SK-N-SH (cell line): ENCODE measurements at regions not wholly inside any gene's neighbourhood (a gene's known extent, or its start where the extent isn't known, plus 50 kb on each side); places are given as distances from the start of the nearest gene placed in this dataset.

Source experiments
- CTCF ChIA-PET: fragments of 300-600, 350-600 bp; formaldehyde crosslinking; extraction: SDS; loops from one replicate; lab custom pipeline; 2021; lab: Yijun Ruan, JAX
- POLR2A ChIA-PET: fragments of 350-600 bp; sonication (Branson Sonifier 250); formaldehyde crosslinking; extraction: SDS; loops from one replicate; lab custom pipeline; 2020; ENCODE audit warnings: antibody characterized with exemption, inconsistent platforms; lab: Yijun Ruan, JAX
- DNase-seq: peaks from one replicate; pipeline ENCODE4 v3.0.0; 2012
- H2AFZ ChIP-seq: fragments of 200-600 bp; sonication (generic); 2 replicates; pipeline ENCODE4 v1.8.1; 2016; ENCODE audit warnings: antibody characterized with exemption, mild to moderate bottlenecking, low read depth
- H3F3A ChIP-seq: fragments of 200-600 bp; sonication (generic); replicated peaks from 2 replicates; pipeline ENCODE3; 2016; ENCODE audit warnings: antibody characterized with exemption, mild to moderate bottlenecking; ENCODE audit not compliant: insufficient read depth
- H3K27ac ChIP-seq, 2 experiments: fragments of 200-500 bp in 1 of 2; fragments of 200-600 bp in 1 of 2; sonication (Bioruptor generic) in 1 of 2; sonication (generic), shearing (Covaris generic) in 1 of 2; 2 replicates each; pipeline versions ENCODE4 v1.5.1 to v1.6.1; 2014 to 2016; ENCODE audit warnings: low read depth in 2 of 2, inconsistent platforms in 1 of 2, low read length in 1 of 2, mild to moderate bottlenecking in 1 of 2, mixed read lengths in 1 of 2
- H3K27me3 ChIP-seq: fragments of 200-600 bp; sonication (generic), shearing (Covaris generic); 2 replicates; pipeline ENCODE4 v1.6.1; 2016; ENCODE audit warnings: mixed run types; ENCODE audit not compliant: insufficient read depth
- H3K36me3 ChIP-seq, 2 experiments: fragments of 200-500 bp in 1 of 2; fragments of 200-600 bp in 1 of 2; sonication (Bioruptor generic) in 1 of 2; sonication (generic) in 1 of 2; replicated peaks in 1 of 2; 2 replicates each; pipeline versions ENCODE3 to v1.5.1; 2014 to 2016; ENCODE audit warnings: low read length in 1 of 2, mild to moderate bottlenecking in 1 of 2; ENCODE audit not compliant: insufficient read depth in 2 of 2, control insufficient read depth in 1 of 2
- H3K4me1 ChIP-seq, 2 experiments: fragments of 200-500 bp in 1 of 2; fragments of 200-600 bp in 1 of 2; sonication (Bioruptor generic) in 1 of 2; sonication (generic), shearing (Covaris generic) in 1 of 2; 2 replicates each; pipeline versions ENCODE4 v1.5.1 to v1.6.1; 2014 to 2016; ENCODE audit warnings: low read depth in 1 of 2, low read length in 1 of 2, mixed run types in 1 of 2; ENCODE audit not compliant: insufficient read depth in 2 of 2, control insufficient read depth in 1 of 2
- H3K4me2 ChIP-seq: fragments of 200-600 bp; sonication (generic), shearing (Covaris generic); 2 replicates; pipeline ENCODE4 v1.6.1; 2017; ENCODE audit warnings: mixed run types
- H3K4me3 ChIP-seq, 2 experiments: fragments of 200-500 bp in 1 of 2; fragments of 200-600 bp in 1 of 2; sonication (Bioruptor generic) in 1 of 2; sonication (generic), shearing (Covaris generic) in 1 of 2; 2 replicates each; pipeline versions ENCODE4 v1.5.1 to v1.8.1; 2014 to 2016; ENCODE audit warnings: low read depth in 2 of 2, inconsistent platforms in 1 of 2, low read length in 1 of 2, mild to moderate bottlenecking in 1 of 2, mixed read lengths in 1 of 2, moderate library complexity in 1 of 2
- H3K79me2 ChIP-seq: fragments of 200-600 bp; sonication (generic); 2 replicates; pipeline ENCODE4 v1.8.1; 2017; ENCODE audit warnings: mild to moderate bottlenecking; ENCODE audit not compliant: insufficient read depth
- H3K9ac ChIP-seq: fragments of 200-600 bp; sonication (generic); 2 replicates; pipeline ENCODE4 v1.6.1; 2017; ENCODE audit warnings: mixed run types
- H3K9me2 ChIP-seq: fragments of 200-600 bp; sonication (generic); 2 replicates; pipeline ENCODE4 v1.6.1; 2017; ENCODE audit warnings: mixed run types
- H3K9me3 ChIP-seq: fragments of 200-600 bp; sonication (generic); 2 replicates; pipeline ENCODE4 v1.6.1; 2017; ENCODE audit warnings: mixed run types, mild to moderate bottlenecking, moderate library complexity
- H4K20me1 ChIP-seq: fragments of 200-600 bp; sonication (generic); 2 replicates; pipeline ENCODE4 v1.6.1; 2017; ENCODE audit warnings: mild to moderate bottlenecking, mixed run types; ENCODE audit not compliant: insufficient read depth
- EP300 ChIP-seq, 2 experiments: IDR thresholded peaks; 2 replicates each; pipeline versions ENCODE4 v1.4.0 to v1.6.1; 2012; ENCODE audit warnings: borderline replicate concordance in 1 of 2, low read depth in 1 of 2, low read length in 1 of 2
- FOSL2 ChIP-seq: IDR thresholded peaks from 2 replicates; pipeline ENCODE4 v1.4.0; 2012; ENCODE audit warnings: low read depth, mild to moderate bottlenecking, moderate library complexity, borderline replicate concordance
- FOXJ3 ChIP-seq: sonication (generic); formaldehyde crosslinking; IDR thresholded peaks from 2 replicates; pipeline ENCODE4 v1.5.1; 2020; ENCODE audit warnings: mild to moderate bottlenecking, missing genetic modification reagents
- GABPA ChIP-seq: IDR thresholded peaks from 2 replicates; pipeline ENCODE4 v1.4.0; 2012; ENCODE audit warnings: low read depth, mild to moderate bottlenecking
- GATA2 ChIP-seq: sonication (generic); formaldehyde crosslinking; IDR thresholded peaks from 2 replicates; pipeline ENCODE4 v1.5.0; 2020; ENCODE audit warnings: mild to moderate bottlenecking, missing genetic modification reagents
- JUND ChIP-seq: IDR thresholded peaks from 2 replicates; pipeline ENCODE4 v1.4.0; 2012
- MEF2A ChIP-seq: IDR thresholded peaks from 2 replicates; pipeline ENCODE4 v1.4.0; 2012; ENCODE audit warnings: low read depth, borderline replicate concordance
- MXI1 ChIP-seq: IDR thresholded peaks from 2 replicates; pipeline ENCODE4 v1.6.1; 2012; ENCODE audit warnings: mild to moderate bottlenecking, low read depth, low read length, improper control_type of control experiment
- NFIC ChIP-seq: IDR thresholded peaks from 2 replicates; pipeline ENCODE4 v1.4.0; 2012; ENCODE audit warnings: borderline replicate concordance
- NRF1 ChIP-seq: IDR thresholded peaks from 2 replicates; pipeline ENCODE4 v1.6.1; 2012; ENCODE audit warnings: low read depth, mild to moderate bottlenecking, low read length
- RAD21 ChIP-seq: IDR thresholded peaks from 2 replicates; pipeline ENCODE4 v1.6.1; 2012; ENCODE audit warnings: mild to moderate bottlenecking, low read length
- RCOR1 ChIP-seq: fragments of 150-350 bp; IDR thresholded peaks from 2 replicates; pipeline ENCODE4 v1.6.1; 2017; ENCODE audit warnings: antibody characterized with exemption, low read length
- RFX5 ChIP-seq: IDR thresholded peaks from 2 replicates; pipeline ENCODE4 v1.6.1; 2012; ENCODE audit warnings: mild to moderate bottlenecking, improper control_type of control experiment, low read length
- SMC3 ChIP-seq: IDR thresholded peaks from 2 replicates; pipeline ENCODE4 v1.6.1; 2012; ENCODE audit warnings: low read depth, low read length, improper control_type of control experiment
- TCF12 ChIP-seq: IDR thresholded peaks from 2 replicates; pipeline ENCODE4 v1.4.0; 2012
- WGBS: methylation state at CpG from one replicate; pipeline ENCODE4 v1.1.6; 2017; ENCODE audit warnings: low lambda C conversion rate; 5-methylcytosine and 5-hydroxymethylcytosine counted together
- TF ChIP-seq, protein P1 (sequence below): IDR thresholded peaks from 2 replicates; pipeline ENCODE4 v1.4.0; 2012; ENCODE audit warnings: low read depth, borderline replicate concordance
- TF ChIP-seq, protein P2 (sequence below): fragments of 200-600 bp; sonication (generic); IDR thresholded peaks from 2 replicates; pipeline ENCODE4 v1.6.1; 2017; ENCODE audit warnings: antibody characterized with exemption, mild to moderate bottlenecking, moderate library complexity
- TF ChIP-seq, protein P3 (sequence below): IDR thresholded peaks from 2 replicates; pipeline ENCODE4 v1.4.0; 2012; ENCODE audit warnings: low read depth, borderline replicate concordance
- TF ChIP-seq, protein P4 (sequence below): IDR thresholded peaks from 2 replicates; pipeline ENCODE4; 2012
- TF ChIP-seq, protein P5 (sequence below): fragments of 150-350 bp; IDR thresholded peaks from 2 replicates; pipeline ENCODE4 v1.6.1; 2016; ENCODE audit warnings: mild to moderate bottlenecking, low read depth, low read length

DNA sequence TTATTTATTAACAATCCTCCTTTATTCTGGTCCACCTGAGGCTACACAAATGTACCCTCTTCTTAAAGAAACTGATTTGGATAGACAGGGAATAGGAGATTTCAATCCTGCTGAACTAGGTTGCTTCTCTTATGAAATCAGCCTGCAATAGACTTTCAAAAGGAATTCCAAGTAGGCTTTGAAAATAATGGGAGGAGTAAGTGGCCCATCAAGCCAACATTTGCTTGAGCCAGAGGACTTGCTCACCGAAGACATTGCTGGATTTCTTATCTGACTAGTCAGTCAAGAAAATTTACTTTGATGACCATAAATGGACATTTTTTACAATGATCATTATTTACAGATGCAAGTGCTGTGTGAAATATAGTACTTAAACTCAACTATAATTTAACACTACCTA, 82.8 kb upstream of the RASSF8 start:
- Histone ChIP-seq H3K4me3 (no peak overlapping the region), H3K9ac (no peak overlapping the region), H3K27ac (no peak overlapping the region), H3K9me2 (no peaks in the 10 kb centered on the region), H2AFZ (no peak overlapping the region), H4K20me1 (no peaks in the 10 kb centered on the region), H3F3A (no peaks in the 10 kb centered on the region), H3K4me1 (no peaks in the 10 kb centered on the region), H3K9me3 (no peaks in the 10 kb centered on the region), H3K27me3 (no peaks in the 10 kb centered on the region), H3K79me2 (no peaks in the 10 kb centered on the region), H3K4me2 (no peak overlapping the region), H3K36me3 (no peaks in the 10 kb centered on the region)
- no peak for DNase-seq
- ChIA-PET POLR2A (no interaction called here), CTCF (interaction anchor here (0.9 to 1.3 kb wide), 2 partner anchors 9 to 222 kb away, joined by 3 read pairs; no protein-coding TSS in a partner anchor)
- no peak for TF ChIP-seq GABPA
- no peak for TF ChIP-seq MXI1
- TF ChIP-seq, protein P1, sequence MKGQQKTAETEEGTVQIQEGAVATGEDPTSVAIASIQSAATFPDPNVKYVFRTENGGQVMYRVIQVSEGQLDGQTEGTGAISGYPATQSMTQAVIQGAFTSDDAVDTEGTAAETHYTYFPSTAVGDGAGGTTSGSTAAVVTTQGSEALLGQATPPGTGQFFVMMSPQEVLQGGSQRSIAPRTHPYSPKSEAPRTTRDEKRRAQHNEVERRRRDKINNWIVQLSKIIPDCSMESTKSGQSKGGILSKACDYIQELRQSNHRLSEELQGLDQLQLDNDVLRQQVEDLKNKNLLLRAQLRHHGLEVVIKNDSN: no peak
- no peak for TF ChIP-seq FOXJ3 (CRISPR knock-in tag)
- no peak for TF ChIP-seq GATA2 (CRISPR knock-in tag)
- TF ChIP-seq FOSL2: no peak
- TF ChIP-seq, protein P2, sequence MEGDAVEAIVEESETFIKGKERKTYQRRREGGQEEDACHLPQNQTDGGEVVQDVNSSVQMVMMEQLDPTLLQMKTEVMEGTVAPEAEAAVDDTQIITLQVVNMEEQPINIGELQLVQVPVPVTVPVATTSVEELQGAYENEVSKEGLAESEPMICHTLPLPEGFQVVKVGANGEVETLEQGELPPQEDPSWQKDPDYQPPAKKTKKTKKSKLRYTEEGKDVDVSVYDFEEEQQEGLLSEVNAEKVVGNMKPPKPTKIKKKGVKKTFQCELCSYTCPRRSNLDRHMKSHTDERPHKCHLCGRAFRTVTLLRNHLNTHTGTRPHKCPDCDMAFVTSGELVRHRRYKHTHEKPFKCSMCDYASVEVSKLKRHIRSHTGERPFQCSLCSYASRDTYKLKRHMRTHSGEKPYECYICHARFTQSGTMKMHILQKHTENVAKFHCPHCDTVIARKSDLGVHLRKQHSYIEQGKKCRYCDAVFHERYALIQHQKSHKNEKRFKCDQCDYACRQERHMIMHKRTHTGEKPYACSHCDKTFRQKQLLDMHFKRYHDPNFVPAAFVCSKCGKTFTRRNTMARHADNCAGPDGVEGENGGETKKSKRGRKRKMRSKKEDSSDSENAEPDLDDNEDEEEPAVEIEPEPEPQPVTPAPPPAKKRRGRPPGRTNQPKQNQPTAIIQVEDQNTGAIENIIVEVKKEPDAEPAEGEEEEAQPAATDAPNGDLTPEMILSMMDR: no peak
- TF ChIP-seq TCF12: no peak
- WGBS: 100% methylated on average over 1 of the region's 1 CpG

DNA sequence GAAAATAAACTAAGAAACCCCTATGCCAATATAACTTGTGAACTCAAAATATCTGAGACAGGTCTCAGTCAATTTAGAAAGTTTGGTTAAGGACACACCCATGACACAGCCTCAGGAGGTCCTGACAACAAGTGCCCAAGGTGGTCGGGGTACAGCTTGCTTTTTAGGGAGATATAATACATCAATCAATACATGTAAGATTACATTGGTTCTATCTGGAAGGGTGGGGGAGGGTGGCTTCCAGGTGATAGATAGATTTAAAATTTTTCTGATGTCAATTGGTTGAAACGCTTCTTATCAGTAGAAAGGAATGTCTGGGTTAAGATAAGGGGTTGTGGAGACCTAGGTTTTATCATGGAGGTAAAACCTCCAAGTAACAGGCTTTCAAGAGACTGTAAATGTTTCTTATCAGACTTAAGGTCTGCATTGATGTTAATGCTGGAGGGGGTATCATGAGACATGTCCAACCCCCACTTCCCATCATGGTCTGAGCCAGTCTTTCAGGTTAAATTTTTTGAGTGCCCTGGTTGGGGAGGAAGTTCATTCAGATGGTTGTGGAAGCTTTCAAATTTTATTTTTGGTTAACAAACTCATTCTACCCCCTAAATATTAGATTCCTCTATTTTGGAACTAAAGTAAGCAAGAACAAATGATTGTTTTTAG, 82.0 kb upstream of the RASSF8 start:
- Histone ChIP-seq H3K4me1 (no peaks in the 10 kb centered on the region), H3K4me2 (no peak overlapping the region), H3K9me2 (no peaks in the 10 kb centered on the region), H3K27me3 (no peaks in the 10 kb centered on the region), H3F3A (no peaks in the 10 kb centered on the region), H3K9me3 (no peaks in the 10 kb centered on the region), H3K9ac (no peak overlapping the region), H3K79me2 (no peaks in the 10 kb centered on the region), H4K20me1 (no peaks in the 10 kb centered on the region), H3K27ac (no peak overlapping the region), H2AFZ (no peak overlapping the region), H3K36me3 (no peaks in the 10 kb centered on the region), H3K4me3 (no peak overlapping the region)
- POLR2A ChIA-PET: no interaction called here
- DNase-seq: no peak
- CTCF ChIA-PET: interaction anchor here (0.9 to 1.3 kb wide), 2 partner anchors 8 to 221 kb away, joined by 3 read pairs; no protein-coding TSS in a partner anchor
- WGBS: 86% methylated on average over 2 of the region's 2 CpGs
- TF ChIP-seq NRF1 (no peak), FOXJ3 (CRISPR knock-in tag) (no peak), NFIC (no peak), RFX5 (no peak), SMC3 (no peak), MXI1 (no peak), RAD21 (no peak), RCOR1 (no peak), JUND (no peak), GATA2 (CRISPR knock-in tag) (no peak), EP300 (IDR thresholded peaks at IDR 0.05; ENCODE audit: borderline replicate concordance in 1 of 2, low read depth in 1 of 2, low read length in 1 of 2) (no peak), MEF2A (no peak)
- TF ChIP-seq, protein P1: no peak
- TF ChIP-seq, protein P3, sequence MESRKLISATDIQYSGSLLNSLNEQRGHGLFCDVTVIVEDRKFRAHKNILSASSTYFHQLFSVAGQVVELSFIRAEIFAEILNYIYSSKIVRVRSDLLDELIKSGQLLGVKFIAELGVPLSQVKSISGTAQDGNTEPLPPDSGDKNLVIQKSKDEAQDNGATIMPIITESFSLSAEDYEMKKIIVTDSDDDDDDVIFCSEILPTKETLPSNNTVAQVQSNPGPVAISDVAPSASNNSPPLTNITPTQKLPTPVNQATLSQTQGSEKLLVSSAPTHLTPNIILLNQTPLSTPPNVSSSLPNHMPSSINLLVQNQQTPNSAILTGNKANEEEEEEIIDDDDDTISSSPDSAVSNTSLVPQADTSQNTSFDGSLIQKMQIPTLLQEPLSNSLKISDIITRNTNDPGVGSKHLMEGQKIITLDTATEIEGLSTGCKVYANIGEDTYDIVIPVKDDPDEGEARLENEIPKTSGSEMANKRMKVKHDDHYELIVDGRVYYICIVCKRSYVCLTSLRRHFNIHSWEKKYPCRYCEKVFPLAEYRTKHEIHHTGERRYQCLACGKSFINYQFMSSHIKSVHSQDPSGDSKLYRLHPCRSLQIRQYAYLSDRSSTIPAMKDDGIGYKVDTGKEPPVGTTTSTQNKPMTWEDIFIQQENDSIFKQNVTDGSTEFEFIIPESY: no peak
- TF ChIP-seq, protein P4, sequence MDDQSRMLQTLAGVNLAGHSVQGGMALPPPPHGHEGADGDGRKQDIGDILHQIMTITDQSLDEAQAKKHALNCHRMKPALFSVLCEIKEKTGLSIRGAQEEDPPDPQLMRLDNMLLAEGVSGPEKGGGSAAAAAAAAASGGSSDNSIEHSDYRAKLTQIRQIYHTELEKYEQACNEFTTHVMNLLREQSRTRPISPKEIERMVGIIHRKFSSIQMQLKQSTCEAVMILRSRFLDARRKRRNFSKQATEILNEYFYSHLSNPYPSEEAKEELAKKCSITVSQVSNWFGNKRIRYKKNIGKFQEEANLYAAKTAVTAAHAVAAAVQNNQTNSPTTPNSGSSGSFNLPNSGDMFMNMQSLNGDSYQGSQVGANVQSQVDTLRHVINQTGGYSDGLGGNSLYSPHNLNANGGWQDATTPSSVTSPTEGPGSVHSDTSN: no peak
- TF ChIP-seq, protein P5, sequence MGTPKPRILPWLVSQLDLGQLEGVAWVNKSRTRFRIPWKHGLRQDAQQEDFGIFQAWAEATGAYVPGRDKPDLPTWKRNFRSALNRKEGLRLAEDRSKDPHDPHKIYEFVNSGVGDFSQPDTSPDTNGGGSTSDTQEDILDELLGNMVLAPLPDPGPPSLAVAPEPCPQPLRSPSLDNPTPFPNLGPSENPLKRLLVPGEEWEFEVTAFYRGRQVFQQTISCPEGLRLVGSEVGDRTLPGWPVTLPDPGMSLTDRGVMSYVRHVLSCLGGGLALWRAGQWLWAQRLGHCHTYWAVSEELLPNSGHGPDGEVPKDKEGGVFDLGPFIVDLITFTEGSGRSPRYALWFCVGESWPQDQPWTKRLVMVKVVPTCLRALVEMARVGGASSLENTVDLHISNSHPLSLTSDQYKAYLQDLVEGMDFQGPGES: no peak
